Right atrium auricular region (tissue), 2 donors: ENCODE measurements at regions not wholly inside any gene's neighbourhood (a gene's known extent, or its start where the extent isn't known, plus 50 kb on each side); places are given as distances from the start of the nearest gene placed in this dataset.
"Not testable (repeated sequence)": the region's sequence is repeated elsewhere in the genome, so short reads cannot be mapped to it uniquely, and the experiment has no call there.

Experiments used
- DNase-seq: peaks from one replicate; pipeline ENCODE4 v3.0.0-alpha.2; 2019; ENCODE audit warnings: low spot score
- H3K27ac ChIP-seq, 2 donors: fragments of 200-600 bp; sonication (generic); 1 replicate in 1 of 2; 2 replicates in 1 of 2; pipeline ENCODE4 v1.5.1; 2016 to 2019
- H3K27me3 ChIP-seq, 2 donors: fragments of 200-600 bp; sonication (generic); one replicate each; pipeline versions ENCODE4 v1.5.1 to v1.6.0; 2017 to 2019
- H3K36me3 ChIP-seq: fragments of 200-600 bp; sonication (generic); one replicate; pipeline ENCODE4 v1.5.1; 2016
- H3K4me1 ChIP-seq, 2 donors: fragments of 200-600 bp; sonication (generic); one replicate each; pipeline versions ENCODE4 v1.5.1 to v1.6.0; 2017 to 2019
- H3K4me3 ChIP-seq, 2 donors: fragments of 200-600 bp; sonication (generic); 1 replicate in 1 of 2; 2 replicates in 1 of 2; pipeline ENCODE4 v1.5.1; 2017 to 2019; ENCODE audit warnings: mild to moderate bottlenecking in 1 of 2, moderate library complexity in 1 of 2
- H3K9me3 ChIP-seq, 2 donors: fragments of 200-600 bp; sonication (generic); one replicate each; pipeline ENCODE4 v1.5.1; 2019
- CTCF ChIP-seq, 2 donors: fragments of 200-600 bp; sonication (generic); IDR thresholded peaks; one replicate each; pipeline ENCODE4 v1.5.1; 2019; ENCODE audit warnings: antibody characterized with exemption in 2 of 2

DNA sequence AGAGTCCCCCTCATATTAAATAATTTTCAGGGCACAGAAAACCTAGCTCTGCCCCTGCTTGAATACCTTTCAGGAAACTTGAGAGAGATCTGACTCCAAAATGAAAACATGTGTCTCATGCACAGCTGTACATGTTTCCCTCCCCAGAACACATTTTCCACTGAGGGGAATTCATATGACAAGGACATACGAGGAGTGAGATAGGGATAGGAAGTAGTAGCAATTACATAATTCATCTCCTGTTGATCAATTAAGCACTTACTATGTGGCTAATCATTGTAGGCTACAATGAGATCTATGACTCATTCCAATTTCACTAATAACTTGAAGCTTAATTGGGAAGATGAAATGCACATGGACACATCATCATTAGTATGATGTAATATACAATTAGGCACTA, 302.1 kb downstream of the PCDH11X start:
- not testable (repeated sequence) for H3K9me3 ChIP-seq, H3K4me3 ChIP-seq, H3K27me3 ChIP-seq, H3K36me3 ChIP-seq, H3K27ac ChIP-seq, H3K4me1 ChIP-seq, DNase-seq

- H3K4me3 ChIP-seq, H3K9me3 ChIP-seq, DNase-seq, H3K36me3 ChIP-seq, H3K27ac ChIP-seq, H3K4me1 ChIP-seq, H3K27me3 ChIP-seq: not testable (repeated sequence)
Measured at GRCh38 chrX:92090756-92091155, 311.6 kb downstream of the PCDH11X start.

GRCh38 chrX:92098136-92098535, 319.0 kb downstream of the PCDH11X start:
- not testable (repeated sequence) for H3K9me3 ChIP-seq, DNase-seq, H3K4me1 ChIP-seq, H3K36me3 ChIP-seq, H3K27me3 ChIP-seq, H3K4me3 ChIP-seq, H3K27ac ChIP-seq

- DNase-seq, H3K27me3 ChIP-seq, H3K4me3 ChIP-seq, H3K27ac ChIP-seq, H3K4me1 ChIP-seq, H3K9me3 ChIP-seq, H3K36me3 ChIP-seq: not testable (repeated sequence)
Measured at GRCh38 chrX:92100095-92100494, 320.9 kb downstream of the PCDH11X start.

- H3K36me3 ChIP-seq, H3K4me1 ChIP-seq, H3K4me3 ChIP-seq, H3K9me3 ChIP-seq, H3K27ac ChIP-seq, DNase-seq, H3K27me3 ChIP-seq: not testable (repeated sequence)
Measured at GRCh38 chrX:92105693-92106092, 326.5 kb downstream of the PCDH11X start.

DNA sequence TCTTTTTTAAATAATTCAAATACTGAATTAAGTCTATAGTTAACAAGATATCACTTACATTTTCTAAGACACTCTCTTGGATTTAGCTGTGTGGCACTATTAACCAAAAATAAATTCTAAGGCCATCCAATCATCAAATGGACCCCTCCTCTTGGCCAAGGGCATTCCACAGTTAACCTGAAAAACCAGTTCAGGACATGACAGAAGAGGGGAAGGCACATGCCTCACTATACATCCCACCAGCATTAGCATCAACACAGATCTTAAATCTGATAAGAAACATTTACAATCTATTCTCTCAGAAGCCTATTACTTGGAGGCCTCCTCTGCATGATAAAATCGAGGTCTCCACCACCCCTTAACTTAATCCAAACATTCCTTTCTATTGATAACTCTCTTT, 327.5 kb downstream of the PCDH11X start:
- not testable (repeated sequence) for H3K4me1 ChIP-seq, H3K9me3 ChIP-seq, H3K4me3 ChIP-seq, DNase-seq, H3K36me3 ChIP-seq, H3K27me3 ChIP-seq, H3K27ac ChIP-seq

GRCh38 chrX:92110410-92110911, 331.3 kb downstream of the PCDH11X start:
- H3K27ac ChIP-seq, DNase-seq, H3K36me3 ChIP-seq, H3K4me1 ChIP-seq, H3K4me3 ChIP-seq, H3K9me3 ChIP-seq, H3K27me3 ChIP-seq: not testable (repeated sequence)

DNA sequence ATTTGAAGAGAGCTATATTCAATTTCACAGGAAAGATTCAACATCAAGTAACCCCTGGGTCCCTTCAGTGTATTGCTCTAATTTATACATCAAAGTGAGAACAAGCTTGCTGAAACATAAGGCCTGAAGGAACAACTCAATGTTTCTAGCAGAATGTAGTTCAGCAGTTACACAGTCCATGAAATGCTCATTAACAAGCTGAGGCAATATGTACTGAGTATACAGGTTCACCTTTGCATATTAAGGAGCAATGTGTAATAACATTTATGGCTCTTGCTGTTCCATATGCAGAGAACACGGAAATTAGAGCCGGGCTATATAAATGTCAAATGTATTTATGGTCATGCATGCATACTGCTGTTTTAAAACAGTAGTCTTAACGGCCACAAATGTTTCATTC, 338.5 kb downstream of the PCDH11X start:
- H3K4me3 ChIP-seq, H3K27ac ChIP-seq, H3K36me3 ChIP-seq, H3K9me3 ChIP-seq, H3K4me1 ChIP-seq, DNase-seq, H3K27me3 ChIP-seq: not testable (repeated sequence)

GRCh38 chrX:92163035-92163434, 383.9 kb downstream of the PCDH11X start:
- not testable (repeated sequence) for H3K4me3 ChIP-seq, H3K27ac ChIP-seq, H3K27me3 ChIP-seq, H3K9me3 ChIP-seq, H3K4me1 ChIP-seq, DNase-seq, H3K36me3 ChIP-seq

GRCh38 chrX:92209936-92210335, 430.8 kb downstream of the PCDH11X start:
- no peaks in the 10 kb centered on the region for H3K9me3 ChIP-seq
- H3K27me3 ChIP-seq = no peaks in the 10 kb centered on the region
- no peak for DNase-seq
- H3K4me1 ChIP-seq = no peaks in the 10 kb centered on the region
- H3K27ac ChIP-seq = no peak overlapping the region
- H3K4me3 ChIP-seq = no peak overlapping the region
- TF ChIP-seq CTCF (IDR thresholded peaks at IDR 0.05) = no peak
- H3K36me3 ChIP-seq = no peaks in the 10 kb centered on the region

GRCh38 chrX:92213786-92214185, 434.6 kb downstream of the PCDH11X start:
- H3K4me3 ChIP-seq = no peak overlapping the region
- no peak for TF ChIP-seq CTCF (IDR thresholded peaks at IDR 0.05)
- no peak for DNase-seq
- no peak overlapping the region for H3K27ac ChIP-seq
- no peaks in the 10 kb centered on the region for H3K36me3 ChIP-seq
- H3K27me3 ChIP-seq = no peaks in the 10 kb centered on the region
- H3K4me1 ChIP-seq = no peaks in the 10 kb centered on the region
- H3K9me3 ChIP-seq = no peaks in the 10 kb centered on the region

- H3K27me3 ChIP-seq, H3K4me3 ChIP-seq, H3K4me1 ChIP-seq, H3K27ac ChIP-seq, H3K9me3 ChIP-seq, H3K36me3 ChIP-seq, DNase-seq: not testable (repeated sequence)
Measured at GRCh38 chrX:92215011-92215410, 435.8 kb downstream of the PCDH11X start.
